ENCODE measurements at regions not wholly inside any gene's neighbourhood (a gene's known extent, or its start where the extent isn't known, plus 50 kb on each side); places are given as distances from the start of the nearest gene placed in this dataset.

GRCh38 chr22:22380098-22381030 is 128.2 kb downstream of the ZNF280B start (continued):
- TF ChIP-seq, protein P1, sequence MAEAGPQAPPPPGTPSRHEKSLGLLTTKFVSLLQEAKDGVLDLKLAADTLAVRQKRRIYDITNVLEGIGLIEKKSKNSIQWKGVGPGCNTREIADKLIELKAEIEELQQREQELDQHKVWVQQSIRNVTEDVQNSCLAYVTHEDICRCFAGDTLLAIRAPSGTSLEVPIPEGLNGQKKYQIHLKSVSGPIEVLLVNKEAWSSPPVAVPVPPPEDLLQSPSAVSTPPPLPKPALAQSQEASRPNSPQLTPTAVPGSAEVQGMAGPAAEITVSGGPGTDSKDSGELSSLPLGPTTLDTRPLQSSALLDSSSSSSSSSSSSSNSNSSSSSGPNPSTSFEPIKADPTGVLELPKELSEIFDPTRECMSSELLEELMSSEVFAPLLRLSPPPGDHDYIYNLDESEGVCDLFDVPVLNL (CRISPR knock-in tag; IDR thresholded peaks at IDR 0.05; ENCODE audit: low read depth) = peak; percentile 18; the same call in 1 of the 2 replicates
- TF ChIP-seq CTBP1 (IDR thresholded peaks at IDR 0.05; ENCODE audit: borderline replicate concordance) (peak; percentile 21; the same call in 1 of the 2 replicates), ZFP30 (CRISPR knock-in tag; IDR thresholded peaks at IDR 0.05; ENCODE audit: borderline replicate concordance) (no peak), ZNF324 (CRISPR knock-in tag; IDR thresholded peaks at IDR 0.05) (no peak), PREB (CRISPR knock-in tag; IDR thresholded peaks at IDR 0.05) (no peak), CTCF (IDR thresholded peaks at IDR 0.05 in 2 of 3, conservative IDR thresholded peaks at IDR 0.05 in 1 of 3; ENCODE audit: insufficient read depth in 2 of 3, low read depth in 1 of 3, low read length in 3 of 3) (peak; percentile 78 to 87 (median 83)), ZNF175 (CRISPR knock-in tag; IDR thresholded peaks at IDR 0.05; ENCODE audit: low read depth) (no peak), ZNF263 (CRISPR knock-in tag; IDR thresholded peaks at IDR 0.05; ENCODE audit: borderline replicate concordance) (peak; percentile 67; the same call in 1 of the 2 replicates)
- TF ChIP-seq, protein P2, sequence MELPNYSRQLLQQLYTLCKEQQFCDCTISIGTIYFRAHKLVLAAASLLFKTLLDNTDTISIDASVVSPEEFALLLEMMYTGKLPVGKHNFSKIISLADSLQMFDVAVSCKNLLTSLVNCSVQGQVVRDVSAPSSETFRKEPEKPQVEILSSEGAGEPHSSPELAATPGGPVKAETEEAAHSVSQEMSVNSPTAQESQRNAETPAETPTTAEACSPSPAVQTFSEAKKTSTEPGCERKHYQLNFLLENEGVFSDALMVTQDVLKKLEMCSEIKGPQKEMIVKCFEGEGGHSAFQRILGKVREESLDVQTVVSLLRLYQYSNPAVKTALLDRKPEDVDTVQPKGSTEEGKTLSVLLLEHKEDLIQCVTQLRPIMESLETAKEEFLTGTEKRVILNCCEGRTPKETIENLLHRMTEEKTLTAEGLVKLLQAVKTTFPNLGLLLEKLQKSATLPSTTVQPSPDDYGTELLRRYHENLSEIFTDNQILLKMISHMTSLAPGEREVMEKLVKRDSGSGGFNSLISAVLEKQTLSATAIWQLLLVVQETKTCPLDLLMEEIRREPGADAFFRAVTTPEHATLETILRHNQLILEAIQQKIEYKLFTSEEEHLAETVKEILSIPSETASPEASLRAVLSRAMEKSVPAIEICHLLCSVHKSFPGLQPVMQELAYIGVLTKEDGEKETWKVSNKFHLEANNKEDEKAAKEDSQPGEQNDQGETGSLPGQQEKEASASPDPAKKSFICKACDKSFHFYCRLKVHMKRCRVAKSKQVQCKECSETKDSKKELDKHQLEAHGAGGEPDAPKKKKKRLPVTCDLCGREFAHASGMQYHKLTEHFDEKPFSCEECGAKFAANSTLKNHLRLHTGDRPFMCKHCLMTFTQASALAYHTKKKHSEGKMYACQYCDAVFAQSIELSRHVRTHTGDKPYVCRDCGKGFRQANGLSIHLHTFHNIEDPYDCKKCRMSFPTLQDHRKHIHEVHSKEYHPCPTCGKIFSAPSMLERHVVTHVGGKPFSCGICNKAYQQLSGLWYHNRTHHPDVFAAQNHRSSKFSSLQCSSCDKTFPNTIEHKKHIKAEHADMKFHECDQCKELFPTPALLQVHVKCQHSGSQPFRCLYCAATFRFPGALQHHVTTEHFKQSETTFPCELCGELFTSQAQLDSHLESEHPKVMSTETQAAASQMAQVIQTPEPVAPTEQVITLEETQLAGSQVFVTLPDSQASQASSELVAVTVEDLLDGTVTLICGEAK (IDR thresholded peaks at IDR 0.05) = no peak
- TF ChIP-seq, protein P2 (CRISPR knock-in tag; IDR thresholded peaks at IDR 0.05) = peak; percentile 45; the same call in 1 of the 2 replicates
